GM23338 (cell line): ENCODE measurements at regions not wholly inside any gene's neighbourhood (a gene's known extent, or its start where the extent isn't known, plus 50 kb on each side); places are given as distances from the start of the nearest gene placed in this dataset.

ENCODE experiments used
- POLR2AphosphoS5 ChIP-seq: IDR thresholded peaks from 2 replicates; pipeline ENCODE4 v1.6.1; 2016; ENCODE audit warnings: antibody characterized with exemption, low read depth
- TF ChIP-seq, protein P1 (sequence below), 2 experiments: fragments of 200-600 bp in 1 of 2; sonication (generic) in 1 of 2; conservative IDR thresholded peaks; 2 replicates each; pipeline versions ENCODE4 v1.5.1 to v1.6.1; 2016 to 2017; ENCODE audit warnings: antibody characterized with exemption in 2 of 2, low read depth in 2 of 2, mild to moderate bottlenecking in 2 of 2, moderate library complexity in 1 of 2

GRCh38 chr6:72559067-72559466 is 62.8 kb upstream of the KCNQ5 start:
- TF ChIP-seq, protein P1, sequence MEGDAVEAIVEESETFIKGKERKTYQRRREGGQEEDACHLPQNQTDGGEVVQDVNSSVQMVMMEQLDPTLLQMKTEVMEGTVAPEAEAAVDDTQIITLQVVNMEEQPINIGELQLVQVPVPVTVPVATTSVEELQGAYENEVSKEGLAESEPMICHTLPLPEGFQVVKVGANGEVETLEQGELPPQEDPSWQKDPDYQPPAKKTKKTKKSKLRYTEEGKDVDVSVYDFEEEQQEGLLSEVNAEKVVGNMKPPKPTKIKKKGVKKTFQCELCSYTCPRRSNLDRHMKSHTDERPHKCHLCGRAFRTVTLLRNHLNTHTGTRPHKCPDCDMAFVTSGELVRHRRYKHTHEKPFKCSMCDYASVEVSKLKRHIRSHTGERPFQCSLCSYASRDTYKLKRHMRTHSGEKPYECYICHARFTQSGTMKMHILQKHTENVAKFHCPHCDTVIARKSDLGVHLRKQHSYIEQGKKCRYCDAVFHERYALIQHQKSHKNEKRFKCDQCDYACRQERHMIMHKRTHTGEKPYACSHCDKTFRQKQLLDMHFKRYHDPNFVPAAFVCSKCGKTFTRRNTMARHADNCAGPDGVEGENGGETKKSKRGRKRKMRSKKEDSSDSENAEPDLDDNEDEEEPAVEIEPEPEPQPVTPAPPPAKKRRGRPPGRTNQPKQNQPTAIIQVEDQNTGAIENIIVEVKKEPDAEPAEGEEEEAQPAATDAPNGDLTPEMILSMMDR (conservative IDR thresholded peaks at IDR 0.05; ENCODE audit: low read depth in 2 of 2), result no peak
- TF ChIP-seq POLR2AphosphoS5, result no peak
